Epithelial cell of esophagus (primary cell): ENCODE measurements at regions not wholly inside any gene's neighbourhood (a gene's known extent, or its start where the extent isn't known, plus 50 kb on each side); places are given as distances from the start of the nearest gene placed in this dataset.

Experiments used
- DNase-seq: peaks from one replicate; pipeline ENCODE4 v3.0.0; 2010; ENCODE audit warnings: low read depth
- H3K4me3 ChIP-seq: 2 replicates; pipeline ENCODE4 v1.5.1; 2011; ENCODE audit warnings: mild to moderate bottlenecking, low read length, control low read depth
- CTCF ChIP-seq: IDR thresholded peaks from 2 replicates; pipeline ENCODE4 v1.5.1; 2011; ENCODE audit warnings: low read depth, mild to moderate bottlenecking, low read length, control low read depth, inconsistent platforms; ENCODE audit not compliant: insufficient read depth; ENCODE audit errors: missing control alignments

- no peak overlapping the region for H3K4me3 ChIP-seq
- no peak for TF ChIP-seq CTCF
- no peak for DNase-seq
Observed at GRCh38 chr2:45303417-45304202, 294.4 kb upstream of the SIX2 start.

- no peak for DNase-seq
- no peak for TF ChIP-seq CTCF
- no peak overlapping the region for H3K4me3 ChIP-seq
Observed at GRCh38 chr2:45301307-45302277, 292.3 kb upstream of the SIX2 start.

GRCh38 chr2:45300026-45300750 is 290.9 kb upstream of the SIX2 start:
- DNase-seq: no peak

GRCh38 chr2:45299361-45299760 is 290.1 kb upstream of the SIX2 start:
- H3K4me3 ChIP-seq: no peak overlapping the region
- no peak for DNase-seq
- no peak for TF ChIP-seq CTCF

More at GRCh38 chr2:45300026-45300750, 290.9 kb upstream of the SIX2 start:
- TF ChIP-seq CTCF: no peak
- H3K4me3 ChIP-seq: no peak overlapping the region

GRCh38 chr2:45293182-45293581 is 283.9 kb upstream of the SIX2 start:
- H3K4me3 ChIP-seq: no peak overlapping the region
- DNase-seq: no peak
- no peak for TF ChIP-seq CTCF

- DNase-seq: no peak
- H3K4me3 ChIP-seq: no peak overlapping the region
- no peak for TF ChIP-seq CTCF
Observed at GRCh38 chr2:45291296-45291701, 282.0 kb upstream of the SIX2 start.
